H1 (cell line): ENCODE measurements at regions not wholly inside any gene's neighbourhood (a gene's known extent, or its start where the extent isn't known, plus 50 kb on each side); places are given as distances from the start of the nearest gene placed in this dataset.

Source experiments
- CTCF ChIA-PET: fragments of 300-600 bp; sonication (Branson Sonifier 250); formaldehyde crosslinking; loops from one replicate; lab custom pipeline; 2021; ENCODE audit not compliant: partially characterized antibody; lab: Charles Lee
- POLR2A ChIA-PET: fragments of 300-600 bp; sonication (Branson Sonifier 250); formaldehyde crosslinking; loops from one replicate; lab custom pipeline; 2021; ENCODE audit warnings: inconsistent platforms; ENCODE audit not compliant: partially characterized antibody; lab: Charles Lee
- DNase-seq, 2 experiments: peaks; one replicate each; pipeline versions ENCODE4 v3.0.0 to v3.0.0-alpha.2; 2010 to 2022; ENCODE audit warnings: low spot score in 2 of 2, low read depth in 1 of 2, mixed read lengths in 1 of 2
- FAIRE-seq: peaks from 2 replicates; lab custom pipeline; 2011; peaks lifted over from hg19 to GRCh38; lab: Jason Lieb, UNC
- H2AFZ ChIP-seq: 2 replicates; pipeline ENCODE4 v1.8.1; 2012; ENCODE audit warnings: low read length, inconsistent platforms
- H2AK5ac ChIP-seq: 2 replicates; pipeline ENCODE4 v1.6.1; 2013; ENCODE audit warnings: low read depth, low read length
- H2BK120ac ChIP-seq: replicated peaks from 2 replicates; pipeline ENCODE3; 2013; ENCODE audit warnings: low read depth, low read length, inconsistent platforms
- H2BK12ac ChIP-seq: 2 replicates; pipeline ENCODE4 v1.6.1; 2013; ENCODE audit warnings: low read depth, low read length
- H2BK15ac ChIP-seq: 2 replicates; pipeline ENCODE4 v1.6.1; 2013; ENCODE audit warnings: low read length
- H2BK20ac ChIP-seq: 2 replicates; pipeline ENCODE4 v1.6.1; 2013; ENCODE audit warnings: low read length
- H2BK5ac ChIP-seq: 2 replicates; pipeline ENCODE4 v1.6.1; 2013; ENCODE audit warnings: low read depth, low read length
- H3K14ac ChIP-seq: 2 replicates; pipeline ENCODE4 v1.6.1; 2013; ENCODE audit warnings: inconsistent platforms; ENCODE audit not compliant: insufficient read length
- H3K18ac ChIP-seq: 2 replicates; pipeline ENCODE4 v1.6.1; 2013; ENCODE audit warnings: low read length; ENCODE audit errors: extremely low read depth
- H3K23ac ChIP-seq: 2 replicates; pipeline ENCODE4 v1.6.1; 2013; ENCODE audit warnings: inconsistent platforms; ENCODE audit not compliant: insufficient read length
- H3K23me2 ChIP-seq: 2 replicates; pipeline ENCODE4 v1.6.1; 2013; ENCODE audit warnings: low read depth, low read length
- H3K27ac ChIP-seq: 2 replicates; pipeline ENCODE4 v1.6.1; 2011; ENCODE audit warnings: low read depth, low read length, inconsistent platforms
- H3K27me3 ChIP-seq, 4 experiments: replicated peaks in 1 of 4; 1 replicate in 1 of 4; 2 replicates in 3 of 4; pipeline versions ENCODE4 v1.6.1 to v1.8.1; 2011 to 2013; ENCODE audit warnings: low read length in 3 of 4, mild to moderate bottlenecking in 3 of 4, inconsistent platforms in 2 of 4, mixed read lengths in 2 of 4, moderate library complexity in 1 of 4; ENCODE audit not compliant: control insufficient read depth in 3 of 4, insufficient read depth in 3 of 4; ENCODE audit errors: extremely low read depth in 1 of 4
- H3K36me3 ChIP-seq, 4 experiments: 2 replicates each; pipeline versions ENCODE4 v1.6.1 to v1.8.1; 2011 to 2013; ENCODE audit warnings: mild to moderate bottlenecking in 4 of 4, low read length in 3 of 4, moderate library complexity in 2 of 4, control low read depth in 1 of 4, inconsistent platforms in 1 of 4; ENCODE audit not compliant: insufficient read depth in 4 of 4, control insufficient read depth in 2 of 4
- H3K4ac ChIP-seq: replicated peaks from 2 replicates; pipeline ENCODE3; 2013; ENCODE audit warnings: low read length, low read depth, mixed read lengths, inconsistent platforms; ENCODE audit not compliant: insufficient read length
- H3K4me1 ChIP-seq, 4 experiments: replicated peaks in 1 of 4; 1 replicate in 1 of 4; 2 replicates in 3 of 4; pipeline versions ENCODE4 v1.6.1 to v1.8.1; 2011 to 2013; ENCODE audit warnings: low read length in 3 of 4, inconsistent platforms in 2 of 4, mixed read lengths in 1 of 4; ENCODE audit not compliant: insufficient read depth in 4 of 4, control insufficient read depth in 3 of 4
- H3K4me2 ChIP-seq, 2 experiments: 2 replicates each; pipeline versions ENCODE4 v1.6.1 to v1.8.1; 2011 to 2013; ENCODE audit warnings: low read depth in 2 of 2, low read length in 2 of 2, control low read depth in 1 of 2, inconsistent platforms in 1 of 2, mild to moderate bottlenecking in 1 of 2; ENCODE audit not compliant: insufficient read depth in 1 of 2
- H3K4me3 ChIP-seq, 4 experiments: fragments of 200-600, 300-600 bp in 1 of 4; sonication (generic), shearing (Covaris generic), sonication (Bioruptor Twin) in 1 of 4; 2 replicates each; pipeline versions ENCODE4 v1.5.1 to v1.8.1; 2011 to 2016; ENCODE audit warnings: low read length in 4 of 4, low read depth in 3 of 4, control low read depth in 2 of 4, inconsistent platforms in 2 of 4, mild to moderate bottlenecking in 2 of 4, mixed read lengths in 1 of 4, moderate library complexity in 1 of 4; ENCODE audit not compliant: insufficient read depth in 2 of 4; ENCODE audit errors: extremely low read depth in 1 of 4
- H3K56ac ChIP-seq: replicated peaks from 2 replicates; pipeline ENCODE3; 2013; ENCODE audit warnings: low read depth, mild to moderate bottlenecking, mixed read lengths, low read length, inconsistent platforms; ENCODE audit not compliant: insufficient read length
- H3K79me1 ChIP-seq: 2 replicates; pipeline ENCODE4 v1.6.1; 2013; ENCODE audit warnings: low read depth, low read length, control low read depth
- H3K79me2 ChIP-seq, 2 experiments: 2 replicates each; pipeline versions ENCODE4 v1.6.1 to v1.8.1; 2012 to 2013; ENCODE audit warnings: low read length in 2 of 2, mild to moderate bottlenecking in 2 of 2, inconsistent platforms in 1 of 2; ENCODE audit not compliant: insufficient read depth in 2 of 2, control insufficient read depth in 1 of 2
- H3K9ac ChIP-seq, 4 experiments: replicated peaks in 1 of 4; 1 replicate in 1 of 4; 2 replicates in 3 of 4; pipeline versions ENCODE4 v1.6.1 to v1.8.1; 2011 to 2013; ENCODE audit warnings: low read depth in 3 of 4, low read length in 3 of 4, control low read depth in 2 of 4, mild to moderate bottlenecking in 2 of 4, moderate library complexity in 2 of 4, inconsistent platforms in 1 of 4; ENCODE audit errors: extremely low read depth in 1 of 4
- H3K9me3 ChIP-seq, 2 experiments: 2 replicates each; pipeline versions ENCODE4 v1.6.1 to v1.8.1; 2012 to 2013; ENCODE audit warnings: mild to moderate bottlenecking in 2 of 2, moderate library complexity in 2 of 2, control low read depth in 1 of 2, inconsistent platforms in 1 of 2, low read depth in 1 of 2, low read length in 1 of 2, mixed read lengths in 1 of 2; ENCODE audit not compliant: insufficient read depth in 2 of 2
- H4K20me1 ChIP-seq, 2 experiments: replicated peaks in 1 of 2; 2 replicates each; pipeline versions ENCODE3 to v1.8.1; 2011 to 2013; ENCODE audit warnings: inconsistent platforms in 2 of 2, low read length in 2 of 2, mild to moderate bottlenecking in 1 of 2; ENCODE audit not compliant: insufficient read depth in 2 of 2, control insufficient read depth in 1 of 2
- H4K5ac ChIP-seq: 2 replicates; pipeline ENCODE4 v1.6.1; 2013; ENCODE audit warnings: low read length, low read depth, mixed read lengths, inconsistent platforms; ENCODE audit not compliant: insufficient read length
- H4K8ac ChIP-seq: 2 replicates; pipeline ENCODE4 v1.8.0; 2013; ENCODE audit warnings: mild to moderate bottlenecking, moderate library complexity, low read length, inconsistent platforms; ENCODE audit not compliant: insufficient read depth; ENCODE audit errors: extremely low read depth
- H4K91ac ChIP-seq: replicated peaks from 2 replicates; pipeline ENCODE3; 2013; ENCODE audit warnings: low read length, mixed read lengths, inconsistent platforms; ENCODE audit not compliant: insufficient read length
- CBX8 ChIP-seq: fragments of 300-800, 300-1000 bp; sonication (generic); IDR thresholded peaks from 2 replicates; pipeline ENCODE4 v1.7.1; 2016; ENCODE audit warnings: low read depth, low read length, borderline replicate concordance
- FOSL1 ChIP-seq: IDR thresholded peaks from 2 replicates; pipeline ENCODE4 v1.6.1; 2011; ENCODE audit warnings: mild to moderate bottlenecking, low read depth, low read length, moderate library complexity; ENCODE audit not compliant: insufficient read depth
- JUN ChIP-seq: IDR thresholded peaks from 2 replicates; pipeline ENCODE4 v1.6.1; 2011; ENCODE audit warnings: low read depth, mild to moderate bottlenecking, improper control_type of control experiment, low read length
- NANOG ChIP-seq: IDR thresholded peaks from 2 replicates; pipeline ENCODE4 v1.6.1; 2011; ENCODE audit warnings: low read length, low read depth, mild to moderate bottlenecking, inconsistent platforms; ENCODE audit not compliant: insufficient read depth, poor library complexity, severe bottlenecking
- TAF1 ChIP-seq: IDR thresholded peaks from 2 replicates; pipeline ENCODE4 v1.6.1; 2011; ENCODE audit warnings: mild to moderate bottlenecking, low read depth, low read length
- TCF12 ChIP-seq: IDR thresholded peaks from 2 replicates; pipeline ENCODE4 v1.6.1; 2011; ENCODE audit warnings: low read depth, mild to moderate bottlenecking, low read length
- WGBS, 2 experiments: shearing (Covaris generic) in 1 of 2; methylation state at CpG; one replicate each; pipeline versions ENCODE4 v1.1.6 to v1.1.7; 2013 to 2015; ENCODE audit warnings: low lambda C conversion rate in 2 of 2, mixed read lengths in 2 of 2, inconsistent platforms in 1 of 2, low coverage in 1 of 2, missing lambda C conversion rate in 1 of 2; ENCODE audit not compliant: insufficient replicate concordance in 2 of 2, insufficient coverage in 1 of 2, insufficient read length in 1 of 2; ENCODE audit errors: extremely low coverage in 1 of 2, missing lambda C conversion rate in 1 of 2; 5-methylcytosine and 5-hydroxymethylcytosine counted together
- TF ChIP-seq, protein P1 (sequence below), 3 experiments: IDR thresholded peaks; 1 replicate in 2 of 3; 2 replicates in 1 of 3; pipeline versions ENCODE4 v1.5.1 to v1.6.1; 2011; ENCODE audit warnings: low read length in 3 of 3, mild to moderate bottlenecking in 3 of 3, inconsistent platforms in 2 of 3, low read depth in 1 of 3, moderate library complexity in 1 of 3; ENCODE audit not compliant: insufficient read depth in 1 of 3; ENCODE audit errors: control extremely low read depth in 1 of 3

DNA sequence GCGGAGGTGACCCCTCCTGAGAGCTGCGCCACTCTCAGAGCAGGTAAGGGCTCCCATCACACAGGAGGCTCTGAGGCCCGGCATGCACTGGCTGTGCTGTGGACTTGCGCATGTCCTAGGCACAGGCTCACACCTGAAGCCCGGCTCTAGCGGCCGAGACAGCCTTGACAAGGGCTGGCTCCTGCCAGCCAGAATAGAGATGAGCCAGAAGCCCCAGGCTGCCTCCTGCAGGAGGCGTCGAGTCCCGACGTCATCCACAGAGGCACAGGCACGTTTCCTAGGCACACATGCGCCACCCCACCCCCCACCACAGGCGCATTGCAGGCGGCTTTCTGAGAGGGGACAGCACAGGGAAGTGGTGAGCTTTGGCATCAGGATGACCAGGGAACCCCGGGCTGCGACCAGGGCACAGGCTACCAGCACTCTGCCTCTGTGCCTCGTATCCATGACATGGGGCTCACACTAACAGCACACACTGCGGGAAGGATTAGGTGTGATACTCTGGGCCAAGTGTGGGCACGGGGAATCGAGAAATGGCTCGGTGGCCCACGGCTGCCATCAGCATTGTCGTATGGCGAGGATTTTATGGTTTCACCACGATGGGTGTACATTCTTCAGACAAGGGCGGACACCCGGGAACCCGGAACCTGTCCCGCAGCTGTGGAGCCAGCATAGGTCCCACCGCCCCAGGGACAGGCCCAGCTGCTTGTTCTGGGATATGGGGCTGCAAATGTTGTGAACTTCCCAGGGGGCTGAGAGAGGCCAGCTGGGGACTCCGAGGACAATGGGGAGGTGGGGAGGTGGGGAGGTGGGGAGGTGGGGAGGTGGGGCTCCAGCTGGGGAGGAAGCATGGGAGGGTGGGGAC, 90.7 kb upstream of the ADRA2C start:
- no peak overlapping the region for H3K23ac ChIP-seq
- no peak overlapping the region for H2BK15ac ChIP-seq
- no peak for FAIRE-seq
- ChIA-PET CTCF (interaction anchor here (1.0 to 1.2 kb wide), 4 partner anchors 8 to 54 kb away, joined by 3 read pairs; no protein-coding TSS in a partner anchor), POLR2A (no interaction called here)
- H3K56ac ChIP-seq: no peak overlapping the region
- no peak overlapping the region for H3K14ac ChIP-seq
- H2BK120ac ChIP-seq: no peak overlapping the region
- no peak overlapping the region for H3K27ac ChIP-seq
- peak overlapping the region; percentile 3 for H4K91ac ChIP-seq
- WGBS, 2 experiments: 73% methylated on average over 31 of the region's 32 CpGs; no CpG with 5 or more reads in 1 of the 2 experiments
- DNase-seq: no peak
- no peak overlapping the region for H3K4me2 ChIP-seq
- H3K4me1 ChIP-seq: peaks cover 0 to 6% (median 0%) of the 10 kb centered on the region in 4 experiments; a peak in 2 of 7 replicates
- peaks cover 9% of the 10 kb centered on the region; the same call in 1 of the 2 replicates for H3K23me2 ChIP-seq
- no peak overlapping the region for H3K4me3 ChIP-seq
- H4K5ac ChIP-seq: no peak overlapping the region
- no peaks in the 10 kb centered on the region for H3K36me3 ChIP-seq
- H3K79me1 ChIP-seq: no peaks in the 10 kb centered on the region
- no peaks in the 10 kb centered on the region for H3K9me3 ChIP-seq
- H3K27me3 ChIP-seq: no peaks in the 10 kb centered on the region; a peak in 1 of 7 replicates
- no peaks in the 10 kb centered on the region for H4K20me1 ChIP-seq
- H4K8ac ChIP-seq: no peak overlapping the region; the same call in 1 of the 2 replicates
- H3K9ac ChIP-seq: no peak overlapping the region
- no peak overlapping the region for H2AFZ ChIP-seq
- H2AK5ac ChIP-seq: no peak overlapping the region
- no peaks in the 10 kb centered on the region for H3K79me2 ChIP-seq
- H3K18ac ChIP-seq: no peak overlapping the region
- H2BK12ac ChIP-seq: no peak overlapping the region
- peak overlapping the region; percentile 48 for H2BK5ac ChIP-seq
- H3K4ac ChIP-seq: no peak overlapping the region
- H2BK20ac ChIP-seq: 0 out of 2 replicates have a peak overlapping the region, but pooled peaks have one; percentile 61
- TF ChIP-seq, protein P1, sequence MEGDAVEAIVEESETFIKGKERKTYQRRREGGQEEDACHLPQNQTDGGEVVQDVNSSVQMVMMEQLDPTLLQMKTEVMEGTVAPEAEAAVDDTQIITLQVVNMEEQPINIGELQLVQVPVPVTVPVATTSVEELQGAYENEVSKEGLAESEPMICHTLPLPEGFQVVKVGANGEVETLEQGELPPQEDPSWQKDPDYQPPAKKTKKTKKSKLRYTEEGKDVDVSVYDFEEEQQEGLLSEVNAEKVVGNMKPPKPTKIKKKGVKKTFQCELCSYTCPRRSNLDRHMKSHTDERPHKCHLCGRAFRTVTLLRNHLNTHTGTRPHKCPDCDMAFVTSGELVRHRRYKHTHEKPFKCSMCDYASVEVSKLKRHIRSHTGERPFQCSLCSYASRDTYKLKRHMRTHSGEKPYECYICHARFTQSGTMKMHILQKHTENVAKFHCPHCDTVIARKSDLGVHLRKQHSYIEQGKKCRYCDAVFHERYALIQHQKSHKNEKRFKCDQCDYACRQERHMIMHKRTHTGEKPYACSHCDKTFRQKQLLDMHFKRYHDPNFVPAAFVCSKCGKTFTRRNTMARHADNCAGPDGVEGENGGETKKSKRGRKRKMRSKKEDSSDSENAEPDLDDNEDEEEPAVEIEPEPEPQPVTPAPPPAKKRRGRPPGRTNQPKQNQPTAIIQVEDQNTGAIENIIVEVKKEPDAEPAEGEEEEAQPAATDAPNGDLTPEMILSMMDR (IDR thresholded peaks at IDR 0.05; ENCODE audit: control extremely low read depth in 1 of 3, insufficient read depth in 1 of 3, low read depth in 1 of 3, low read length in 3 of 3): peak in 2 of 3 experiments; percentile 52 to 53; a peak in 3 of 4 replicates
- TF ChIP-seq FOSL1 (no peak), TCF12 (no peak), TAF1 (no peak), NANOG (no peak), CBX8 (no peak), JUN (no peak)
